ENCODE measurements at regions not wholly inside any gene's neighbourhood (a gene's known extent, or its start where the extent isn't known, plus 50 kb on each side); places are given as distances from the start of the nearest gene placed in this dataset.

DNA sequence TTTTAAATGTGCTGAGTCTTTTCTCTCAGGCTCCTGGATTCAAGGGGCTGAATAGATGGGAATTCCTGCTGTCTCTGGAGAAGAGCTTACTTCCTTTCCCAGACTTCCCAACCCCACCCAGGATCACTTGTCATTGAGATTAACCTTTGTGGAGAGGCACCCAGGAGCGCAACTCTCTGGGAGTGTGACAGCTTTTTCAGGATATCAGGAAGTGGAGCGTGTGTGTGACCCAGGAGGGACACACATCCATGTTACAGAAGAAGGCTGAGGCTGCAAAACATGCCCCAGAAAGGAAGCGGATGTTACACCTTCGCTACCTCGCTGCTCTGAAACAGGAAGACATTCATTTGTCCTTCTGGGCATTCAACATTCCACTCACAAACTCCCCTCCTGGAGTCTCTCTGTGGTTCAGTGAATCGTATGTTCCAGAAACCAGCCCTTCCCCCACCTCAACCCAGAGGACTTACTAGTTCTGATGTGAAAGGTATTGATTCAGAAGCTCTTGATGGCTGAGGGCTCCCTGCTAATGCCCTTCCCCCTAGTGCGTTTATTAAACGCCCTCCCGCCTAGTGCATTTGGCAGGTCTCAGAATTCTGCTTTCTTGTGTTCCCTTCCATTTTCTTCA lies 523.9 kb downstream of the TNS1 start:
- intact Hi-C loops (cut with DNase I): no loop called here
- Histone ChIP-seq H3K4me1 (peaks cover 0 to 7% (median 0%) of the 10 kb centered on the region in 9 donors), H3K27ac (no peak overlapping the region), H3K27me3 (no peaks in the 10 kb centered on the region), H3K4me3 (no peak overlapping the region), H3K36me3 (no peaks in the 10 kb centered on the region), H3K9me3 (peaks cover 0 to 8% (median 0%) of the 10 kb centered on the region in 11 donors)
- peak in 2 of 8 donors; percentile 60 to 64 for ATAC-seq
- no peak for DNase-seq
- WGBS, 2 donors: 65 to 69% methylated on average over 9 of the region's 9 CpGs
- TF ChIP-seq, protein P1, sequence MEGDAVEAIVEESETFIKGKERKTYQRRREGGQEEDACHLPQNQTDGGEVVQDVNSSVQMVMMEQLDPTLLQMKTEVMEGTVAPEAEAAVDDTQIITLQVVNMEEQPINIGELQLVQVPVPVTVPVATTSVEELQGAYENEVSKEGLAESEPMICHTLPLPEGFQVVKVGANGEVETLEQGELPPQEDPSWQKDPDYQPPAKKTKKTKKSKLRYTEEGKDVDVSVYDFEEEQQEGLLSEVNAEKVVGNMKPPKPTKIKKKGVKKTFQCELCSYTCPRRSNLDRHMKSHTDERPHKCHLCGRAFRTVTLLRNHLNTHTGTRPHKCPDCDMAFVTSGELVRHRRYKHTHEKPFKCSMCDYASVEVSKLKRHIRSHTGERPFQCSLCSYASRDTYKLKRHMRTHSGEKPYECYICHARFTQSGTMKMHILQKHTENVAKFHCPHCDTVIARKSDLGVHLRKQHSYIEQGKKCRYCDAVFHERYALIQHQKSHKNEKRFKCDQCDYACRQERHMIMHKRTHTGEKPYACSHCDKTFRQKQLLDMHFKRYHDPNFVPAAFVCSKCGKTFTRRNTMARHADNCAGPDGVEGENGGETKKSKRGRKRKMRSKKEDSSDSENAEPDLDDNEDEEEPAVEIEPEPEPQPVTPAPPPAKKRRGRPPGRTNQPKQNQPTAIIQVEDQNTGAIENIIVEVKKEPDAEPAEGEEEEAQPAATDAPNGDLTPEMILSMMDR (IDR thresholded peaks at IDR 0.05): no peak

GRCh38 chr2:217477583-217477982 lies 525.2 kb downstream of the TNS1 start:
- no peak overlapping the region for H3K27ac ChIP-seq
- DNase-seq: no peak
- no peak overlapping the region for H3K4me3 ChIP-seq
- no peak for ATAC-seq
- H3K4me1 ChIP-seq: peaks cover 0 to 7% (median 0%) of the 10 kb centered on the region in 9 donors
- TF ChIP-seq, protein P1 (IDR thresholded peaks at IDR 0.05): no peak
- H3K9me3 ChIP-seq: peaks cover 0 to 8% (median 0%) of the 10 kb centered on the region in 11 donors
- intact Hi-C loops (cut with DNase I): no loop called here
- H3K36me3 ChIP-seq: no peaks in the 10 kb centered on the region
- no peaks in the 10 kb centered on the region for H3K27me3 ChIP-seq

DNA sequence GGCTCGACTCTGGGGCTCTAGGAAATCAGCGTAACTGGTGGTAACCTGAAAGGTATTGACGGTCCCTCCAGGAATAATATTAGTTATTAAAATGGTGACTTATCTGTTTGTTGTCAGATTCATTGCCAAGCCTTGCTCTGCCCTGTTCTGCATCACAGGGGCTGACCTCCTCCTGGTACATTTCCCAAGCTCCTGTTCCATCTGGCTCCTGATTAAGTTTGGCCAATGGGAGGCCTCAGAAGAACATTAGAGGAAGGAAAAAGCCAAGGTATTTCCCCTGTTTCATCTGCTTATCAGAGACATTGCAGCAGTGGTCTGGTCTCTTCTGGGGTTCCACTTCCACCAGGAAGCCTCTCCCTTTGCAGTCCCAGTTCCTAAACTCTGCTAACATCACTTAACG lies 527.0 kb downstream of the TNS1 start:
- intact Hi-C loops (cut with DNase I): no loop called here
- 86 to 92% methylated on average over 4 of the region's 4 CpGs for WGBS, 2 donors
- TF ChIP-seq, protein P1 (IDR thresholded peaks at IDR 0.05): no peak

DNA sequence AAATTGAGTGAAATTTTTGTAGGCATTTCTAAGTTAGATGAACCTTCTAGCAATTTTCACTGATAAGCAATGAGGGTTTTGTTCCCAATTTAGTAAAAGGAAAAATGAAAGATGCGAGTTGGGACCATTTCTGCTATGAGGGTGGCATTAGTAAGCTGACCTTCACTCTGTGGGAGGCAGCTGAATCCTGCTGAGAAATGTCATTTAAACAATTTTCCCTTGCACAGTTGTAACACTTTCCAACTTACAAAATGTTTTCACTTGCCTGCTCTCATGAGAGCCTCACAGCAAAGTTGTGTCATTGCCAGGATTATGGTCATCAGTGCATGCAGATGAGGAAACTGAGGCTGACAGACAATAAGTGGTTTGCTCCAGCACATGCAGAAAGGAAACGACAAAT lies 527.7 kb downstream of the TNS1 start:
- Histone ChIP-seq H3K27me3 (no peaks in the 10 kb centered on the region), H3K4me1 (peaks cover 0 to 7% (median 0%) of the 10 kb centered on the region in 9 donors), H3K27ac (no peak overlapping the region), H3K36me3 (no peaks in the 10 kb centered on the region), H3K9me3 (no peaks in the 10 kb centered on the region), H3K4me3 (no peak overlapping the region)
- ATAC-seq: no peak
- TF ChIP-seq, protein P1 (IDR thresholded peaks at IDR 0.05): no peak
- 96% methylated on average over 2 of the region's 2 CpGs for WGBS, 2 donors
- no peak for DNase-seq
- intact Hi-C loops (cut with DNase I): no loop called here

More for the DNA sequence above, 527.0 kb downstream of the TNS1 start:
- Histone ChIP-seq H3K27ac (no peak overlapping the region), H3K4me3 (no peak overlapping the region), H3K9me3 (no peaks in the 10 kb centered on the region), H3K27me3 (no peaks in the 10 kb centered on the region), H3K36me3 (no peaks in the 10 kb centered on the region), H3K4me1 (peaks cover 0 to 7% (median 0%) of the 10 kb centered on the region in 9 donors)
- ATAC-seq (no peak), DNase-seq (no peak)
